ENCODE measurements at regions not wholly inside any gene's neighbourhood (a gene's known extent, or its start where the extent isn't known, plus 50 kb on each side); places are given as distances from the start of the nearest gene placed in this dataset.

- TF ChIP-seq ZMAT4 (CRISPR knock-in tag; IDR thresholded peaks at IDR 0.05), result no peak
- TF ChIP-seq E2F5 (CRISPR knock-in tag; IDR thresholded peaks at IDR 0.05), result no peak
- no peak for TF ChIP-seq ETV6 (CRISPR knock-in tag; IDR thresholded peaks at IDR 0.05)
- no peak for TF ChIP-seq OVOL2 (CRISPR knock-in tag; IDR thresholded peaks at IDR 0.05; ENCODE audit: borderline replicate concordance)
Observed at GRCh38 chr2:176447616-176448015, 178.4 kb downstream of the MTX2 start (continued).

GRCh38 chr2:176449852-176450251, 180.6 kb downstream of the MTX2 start:
- Mint-ChIP-seq H3K27ac (peak overlapping the region; percentile 95), H3K4me3 (peak overlapping the region; percentile 51), H3K4me1 (peaks cover 34% of the 10 kb centered on the region), H3K36me3 (no peaks in the 10 kb centered on the region), H3K27me3 (ENCODE audit: low read depth) (peaks cover 21% of the 10 kb centered on the region), H3K9me3 (no peaks in the 10 kb centered on the region)
- CTCF ChIA-PET, result interaction anchor here (0.9 to 2.7 kb wide), 6 partner anchors 104 to 323 kb away, joined by 3 to 21 read pairs (median 6); partner anchors contain the start of gene MTX2
- POLR2A ChIA-PET, result interaction anchor here (1.1 to 1.6 kb wide), 2 partner anchors 14 to 206 kb away, joined by 3 read pairs; no protein-coding TSS in a partner anchor
- DNase-seq (ENCODE audit: low spot score) (peak; percentile 68), ATAC-seq (peak; percentile 94)
- 0 out of 2 replicates have a peak, but pooled peaks have one; percentile 44 for TF ChIP-seq FOXK1 (CRISPR knock-in tag; IDR thresholded peaks at IDR 0.05)
- no peak for TF ChIP-seq CTCF (IDR thresholded peaks at IDR 0.05)
- no peak for TF ChIP-seq TEAD4 (CRISPR knock-in tag; IDR thresholded peaks at IDR 0.05)
- TF ChIP-seq HMGXB4 (CRISPR knock-in tag; IDR thresholded peaks at IDR 0.05), result no peak
- no peak for TF ChIP-seq NR3C1 (CRISPR knock-in tag; conservative IDR thresholded peaks at IDR 0.05; ENCODE audit: low read depth)
- no peak for TF ChIP-seq ZNF671 (CRISPR knock-in tag; IDR thresholded peaks at IDR 0.05)
- TF ChIP-seq ZBTB43 (CRISPR knock-in tag; IDR thresholded peaks at IDR 0.05), result 0 out of 2 replicates have a peak, but pooled peaks have one; percentile 27
- TF ChIP-seq TEAD1 (CRISPR knock-in tag; IDR thresholded peaks at IDR 0.05), result peak; percentile 65; the same call in 1 of the 2 replicates

- DNase-seq (ENCODE audit: low spot score), result no peak
- Mint-ChIP-seq H3K9me3 (no peaks in the 10 kb centered on the region), H3K27ac (no peak overlapping the region), H3K36me3 (no peaks in the 10 kb centered on the region), H3K4me3 (no peak overlapping the region), H3K27me3 (ENCODE audit: low read depth) (peaks cover 21% of the 10 kb centered on the region), H3K4me1 (peaks cover 36% of the 10 kb centered on the region)
- ChIA-PET CTCF (interaction anchor here (1.1 to 2.5 kb wide), 3 partner anchors 8 to 314 kb away, joined by 4 to 73 read pairs (median 20); no protein-coding TSS in a partner anchor), POLR2A (no interaction called here)
- ATAC-seq, result no peak
- TF ChIP-seq TCF7 (CRISPR knock-in tag; IDR thresholded peaks at IDR 0.05; ENCODE audit: low read depth) (no peak), MYBL2 (CRISPR knock-in tag; IDR thresholded peaks at IDR 0.05) (no peak), TEAD1 (CRISPR knock-in tag; IDR thresholded peaks at IDR 0.05) (no peak), NR2C2 (CRISPR knock-in tag; IDR thresholded peaks at IDR 0.05) (no peak), MAX (CRISPR knock-in tag; IDR thresholded peaks at IDR 0.05) (no peak), NFYB (CRISPR knock-in tag; conservative IDR thresholded peaks at IDR 0.05; ENCODE audit: low read depth) (no peak), SOX15 (CRISPR knock-in tag; IDR thresholded peaks at IDR 0.05) (no peak)
Observed at GRCh38 chr2:176453784-176454183, 184.5 kb downstream of the MTX2 start.

Data from WTC11 (cell line).